Keratinocyte (primary cell): ENCODE measurements at regions not wholly inside any gene's neighbourhood (a gene's known extent, or its start where the extent isn't known, plus 50 kb on each side); places are given as distances from the start of the nearest gene placed in this dataset.

ENCODE experiments used
- EZH2 ChIP-seq: IDR thresholded peaks from one replicate; pipeline ENCODE4 v1.6.1; 2012; ENCODE audit warnings: inconsistent platforms, mild to moderate bottlenecking, low read length, moderate library complexity
- TF ChIP-seq, protein P1 (sequence below), 3 experiments: IDR thresholded peaks in 1 of 3; conservative IDR thresholded peaks in 1 of 3; optimal IDR thresholded peaks in 1 of 3; 2 replicates in 2 of 3; 3 replicates in 1 of 3; pipeline versions ENCODE3 to v1.5.1; 2011; ENCODE audit warnings: low read length in 3 of 3, mild to moderate bottlenecking in 3 of 3, moderate library complexity in 2 of 3, control low read depth in 1 of 3, inconsistent platforms in 1 of 3; ENCODE audit not compliant: insufficient read depth in 2 of 3; ENCODE audit errors: extremely low read depth in 1 of 3

DNA sequence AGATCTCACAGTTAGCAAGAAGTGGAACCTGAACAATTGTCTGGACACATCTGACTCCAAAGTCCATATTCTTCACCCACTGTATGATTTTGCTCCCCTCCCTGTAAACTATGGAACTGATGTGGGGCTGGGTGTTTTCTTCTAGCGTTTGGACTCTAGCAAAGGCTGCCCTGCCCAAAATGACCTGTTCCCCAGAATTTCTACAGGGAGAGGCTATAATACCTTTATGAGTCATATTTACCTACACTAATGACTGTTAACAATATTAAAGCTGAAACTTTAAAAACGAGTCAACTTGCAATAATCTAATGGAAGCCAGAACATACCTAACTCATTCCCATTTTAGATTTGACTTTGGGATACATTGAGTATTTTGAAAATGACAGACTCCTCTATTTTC lies 531.2 kb upstream of the CFAP20DC start:
- TF ChIP-seq, protein P1, sequence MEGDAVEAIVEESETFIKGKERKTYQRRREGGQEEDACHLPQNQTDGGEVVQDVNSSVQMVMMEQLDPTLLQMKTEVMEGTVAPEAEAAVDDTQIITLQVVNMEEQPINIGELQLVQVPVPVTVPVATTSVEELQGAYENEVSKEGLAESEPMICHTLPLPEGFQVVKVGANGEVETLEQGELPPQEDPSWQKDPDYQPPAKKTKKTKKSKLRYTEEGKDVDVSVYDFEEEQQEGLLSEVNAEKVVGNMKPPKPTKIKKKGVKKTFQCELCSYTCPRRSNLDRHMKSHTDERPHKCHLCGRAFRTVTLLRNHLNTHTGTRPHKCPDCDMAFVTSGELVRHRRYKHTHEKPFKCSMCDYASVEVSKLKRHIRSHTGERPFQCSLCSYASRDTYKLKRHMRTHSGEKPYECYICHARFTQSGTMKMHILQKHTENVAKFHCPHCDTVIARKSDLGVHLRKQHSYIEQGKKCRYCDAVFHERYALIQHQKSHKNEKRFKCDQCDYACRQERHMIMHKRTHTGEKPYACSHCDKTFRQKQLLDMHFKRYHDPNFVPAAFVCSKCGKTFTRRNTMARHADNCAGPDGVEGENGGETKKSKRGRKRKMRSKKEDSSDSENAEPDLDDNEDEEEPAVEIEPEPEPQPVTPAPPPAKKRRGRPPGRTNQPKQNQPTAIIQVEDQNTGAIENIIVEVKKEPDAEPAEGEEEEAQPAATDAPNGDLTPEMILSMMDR (optimal IDR thresholded peaks at IDR 0.05 in 1 of 3, IDR thresholded peaks at IDR 0.05 in 1 of 3, conservative IDR thresholded peaks at IDR 0.05 in 1 of 3; ENCODE audit: extremely low read depth in 1 of 3, insufficient read depth in 2 of 3, low read length in 3 of 3): no peak
- TF ChIP-seq EZH2: no peak
